Suppressor macrophage treated with lipopolysaccharide for 1 hour (primary cell): ENCODE measurements at regions not wholly inside any gene's neighbourhood (a gene's known extent, or its start where the extent isn't known, plus 50 kb on each side); places are given as distances from the start of the nearest gene placed in this dataset.

Experiments used
- DNase-seq, 3 donors: peaks; one replicate each; pipeline ENCODE4 v3.0.0-alpha.2; 2020 to 2022

DNA sequence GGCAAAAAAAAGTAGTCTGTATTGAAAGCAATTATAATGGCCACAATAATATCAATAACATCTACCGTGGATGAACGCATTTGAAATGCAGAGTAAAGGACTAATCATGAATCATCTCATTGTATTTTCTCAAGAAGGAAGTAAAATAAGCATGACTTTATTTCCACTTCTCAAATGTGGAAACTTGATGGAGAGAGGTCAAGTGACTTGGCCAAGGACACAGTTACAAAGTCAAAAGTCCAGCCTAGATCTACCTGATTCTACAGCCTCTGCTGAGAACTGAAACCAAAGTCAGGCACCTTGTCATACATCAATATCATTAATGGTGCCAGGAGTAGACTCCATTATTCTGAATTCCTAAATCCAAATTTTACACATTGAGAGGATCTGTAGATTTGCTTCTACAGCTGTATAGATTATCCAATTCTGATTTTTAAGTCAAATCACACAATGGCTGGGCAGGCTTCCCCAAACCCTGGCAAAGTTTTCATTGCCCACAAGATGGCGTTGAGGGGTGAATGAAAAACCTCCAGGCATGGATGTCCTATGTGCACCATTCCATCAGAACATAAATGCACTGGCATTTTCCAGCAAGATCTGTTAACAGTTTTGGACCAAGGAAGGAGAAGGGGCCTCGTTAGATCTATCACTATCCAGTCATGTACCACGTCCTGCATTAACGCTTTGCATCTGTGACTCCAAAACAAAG, 423.1 kb downstream of the MAFB start:
- DNase-seq, result peak; percentile 37 to 75 (median 71)

DNA sequence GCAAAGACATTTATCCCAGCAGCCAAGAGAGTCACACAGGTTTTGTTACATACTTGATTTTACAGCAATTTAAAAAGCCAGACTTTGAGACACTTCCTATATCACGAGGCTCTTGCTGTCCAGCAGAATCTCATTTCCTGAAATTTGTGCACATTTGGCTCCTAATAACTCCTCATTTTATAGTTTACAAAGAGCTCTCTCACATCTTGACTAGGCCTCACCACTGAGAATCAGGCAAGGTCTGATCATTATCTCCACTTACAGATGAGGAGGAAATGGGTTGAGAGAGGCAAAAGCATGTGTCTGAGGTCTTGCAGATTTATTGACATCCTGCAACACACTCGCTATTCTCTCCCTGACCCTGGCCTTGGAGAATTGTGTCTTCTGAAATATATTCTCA, 426.8 kb downstream of the MAFB start:
- DNase-seq, result peak; percentile 17 to 49 (median 46)

DNA sequence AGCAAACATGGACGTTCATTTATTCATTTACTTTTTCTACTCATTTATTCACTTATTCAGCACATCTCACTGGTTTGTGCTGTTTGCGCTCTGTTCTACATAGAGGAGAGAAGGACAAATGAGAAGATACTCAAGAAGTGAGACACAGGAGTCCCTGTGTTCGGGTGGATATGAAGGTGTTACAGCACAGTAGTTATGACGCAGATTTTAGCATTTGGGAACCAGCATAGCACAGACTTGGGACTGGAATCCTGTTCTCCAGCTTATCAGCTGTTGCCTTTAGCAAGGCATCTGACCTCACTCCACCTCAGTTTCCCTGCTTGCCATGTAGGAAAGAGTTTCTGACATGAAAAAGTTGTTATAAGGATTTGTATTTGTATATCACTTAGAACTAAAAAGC, 430.1 kb downstream of the MAFB start:
- peak in 1 of 3 donors; percentile 15 for DNase-seq

DNA sequence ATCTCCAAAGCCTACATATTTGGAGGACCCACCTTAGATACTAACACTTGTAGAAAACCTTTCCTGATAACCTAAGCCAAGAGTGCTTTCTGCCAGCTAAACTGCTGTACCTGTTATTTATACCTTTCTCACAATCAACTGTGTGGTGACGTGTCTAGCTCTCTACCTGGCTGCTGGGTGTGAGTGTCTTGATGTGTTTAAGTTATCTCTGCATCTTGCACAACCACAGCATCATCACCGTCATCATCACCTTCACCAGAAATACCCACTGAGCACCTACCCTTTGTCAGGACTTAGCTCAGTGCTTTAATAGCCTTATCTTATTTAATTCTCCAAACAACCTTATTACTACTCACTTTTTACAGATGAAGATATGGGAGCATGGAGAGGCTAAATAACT, 431.3 kb downstream of the MAFB start:
- DNase-seq, result peak in 1 of 3 donors; percentile 15

DNA sequence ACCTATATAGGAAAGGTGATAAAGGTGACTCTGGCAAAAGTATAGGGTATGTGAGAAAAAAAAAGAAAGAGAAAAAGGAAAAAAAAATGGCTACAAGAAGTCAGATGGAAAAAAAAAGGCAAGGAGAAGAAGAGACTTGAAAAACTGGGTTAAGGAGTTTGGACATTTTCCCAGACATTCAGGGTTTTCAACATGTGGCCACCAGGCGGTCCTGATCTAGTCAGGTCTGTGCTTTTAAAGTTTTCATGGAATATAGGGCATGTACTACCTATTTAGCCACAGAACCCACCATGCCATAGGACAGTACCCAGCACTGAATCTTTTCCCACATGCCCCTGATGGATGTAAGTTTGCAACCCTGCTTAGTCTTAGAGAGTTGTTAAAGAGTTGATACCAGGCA, 433.7 kb downstream of the MAFB start:
- no peak for DNase-seq

DNA sequence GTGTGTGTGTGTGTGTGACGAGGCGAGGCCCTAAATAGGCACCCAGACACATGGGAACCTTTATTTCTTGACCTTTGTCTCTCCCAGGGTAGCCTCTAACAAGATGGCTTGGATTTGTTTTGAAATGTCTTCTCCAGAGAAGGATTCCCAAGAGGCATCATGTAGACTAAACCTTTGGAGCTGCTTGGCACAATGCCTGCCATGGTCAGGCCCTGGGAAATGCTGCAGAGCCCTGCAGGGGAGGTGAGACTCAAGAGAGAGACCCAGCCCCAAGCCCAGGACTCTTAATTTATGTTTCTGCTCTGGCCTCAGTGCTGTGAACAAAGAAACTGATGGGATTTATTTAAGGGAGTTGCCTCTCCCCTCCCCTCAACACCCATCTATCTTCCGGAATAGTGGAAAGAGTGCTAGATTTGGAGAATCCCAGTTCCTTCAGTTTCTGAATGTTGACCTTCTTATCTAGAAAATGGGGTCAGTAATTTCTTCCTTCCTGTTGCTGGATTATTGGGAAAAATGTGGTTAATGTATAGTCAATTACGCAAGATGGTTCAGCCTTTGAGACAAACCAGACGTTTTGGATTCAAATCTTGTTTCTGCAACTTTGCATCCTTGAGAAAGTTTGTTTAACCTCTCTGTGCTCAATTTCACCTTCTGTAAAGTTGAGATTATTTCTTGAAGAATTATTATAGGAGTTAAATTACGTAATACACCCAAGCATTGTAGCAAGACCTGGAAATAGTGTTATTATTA, 434.8 kb downstream of the MAFB start:
- no peak for DNase-seq

DNA sequence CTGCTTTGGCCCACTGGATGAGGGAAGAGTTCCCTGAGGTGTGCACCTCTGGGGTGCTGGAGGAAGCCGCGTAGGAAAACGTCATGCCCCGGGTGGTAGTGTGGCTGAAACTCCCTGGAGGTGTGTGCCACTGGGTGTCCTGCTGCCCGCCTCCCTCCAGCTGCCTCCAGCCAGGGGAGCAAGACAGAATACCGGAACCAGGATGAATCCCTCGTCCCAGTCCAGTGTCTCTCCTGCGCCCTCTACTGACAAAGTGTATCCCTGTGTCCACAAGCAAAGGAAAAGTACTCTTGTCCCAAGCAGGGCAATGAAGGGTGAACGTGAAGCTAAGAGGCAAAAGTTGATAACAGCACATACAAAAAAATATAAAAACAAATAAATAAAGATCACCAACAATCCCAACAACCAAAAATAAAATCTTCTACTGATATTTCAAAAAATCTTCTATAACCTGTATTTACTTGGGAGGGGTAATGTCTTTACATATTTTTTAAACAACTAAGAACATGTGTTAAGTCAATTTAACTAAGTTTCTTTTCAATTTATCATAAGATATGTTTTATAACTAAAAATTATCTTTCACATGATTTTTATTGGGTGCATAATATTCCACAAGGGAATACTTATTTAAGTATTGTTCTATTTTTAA, 437.6 kb downstream of the MAFB start:
- peak in 2 of 3 donors; percentile 10 to 30 for DNase-seq

DNA sequence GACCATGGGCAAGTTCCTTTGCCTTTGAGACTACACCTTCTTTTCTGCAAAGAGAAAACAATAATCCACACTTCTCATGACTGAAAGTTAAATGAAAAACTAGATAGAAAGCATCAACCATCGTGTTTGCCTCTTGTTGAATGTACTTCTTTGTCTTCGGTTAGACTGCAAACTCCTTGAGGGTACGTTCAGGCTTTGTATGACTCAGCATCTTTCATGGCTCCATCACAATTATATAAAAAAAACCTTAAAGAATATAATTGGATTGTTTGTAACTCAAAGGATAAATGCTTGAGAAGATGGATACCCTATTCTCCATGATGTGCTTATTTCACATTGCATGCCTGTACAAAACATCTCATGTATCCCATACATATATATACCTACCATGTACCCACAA, 439.2 kb downstream of the MAFB start:
- DNase-seq, result no peak

DNA sequence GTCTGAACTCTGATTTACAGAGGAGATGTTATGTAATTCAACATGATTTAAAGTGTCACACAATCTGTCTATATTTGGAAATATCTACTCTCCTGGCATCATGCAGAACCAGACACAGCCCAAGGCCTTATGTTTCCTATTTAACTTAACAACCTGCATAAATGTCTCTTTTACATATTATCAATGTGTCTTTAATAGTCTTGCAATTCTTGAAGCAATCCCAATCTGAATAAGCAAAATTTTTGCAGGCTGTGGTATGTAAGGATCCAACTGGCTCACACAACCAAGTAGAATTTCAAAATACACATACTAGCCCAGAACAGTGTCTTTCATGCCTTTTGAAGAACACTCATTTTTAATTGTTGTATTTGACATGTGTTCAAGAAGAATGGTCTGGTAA, 443.2 kb downstream of the MAFB start:
- DNase-seq, result no peak

DNA sequence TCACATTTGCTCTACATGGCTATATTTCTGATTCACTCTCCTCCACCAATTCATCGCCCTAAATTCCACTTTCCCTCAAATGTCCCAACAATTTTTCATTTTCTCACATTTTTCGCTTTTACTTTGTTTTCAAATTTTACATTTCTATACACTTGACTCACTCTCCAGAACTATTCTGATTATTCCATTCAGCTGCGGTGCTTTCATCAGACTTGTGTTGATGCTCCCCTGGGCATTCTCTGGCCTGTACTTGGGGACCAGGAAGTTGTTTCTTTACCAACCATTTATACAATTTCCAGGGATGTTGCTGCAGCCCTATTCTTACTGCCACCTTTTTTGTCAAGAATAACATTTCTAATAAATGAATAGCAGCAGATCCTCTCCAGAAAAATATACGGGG, 444.8 kb downstream of the MAFB start:
- no peak for DNase-seq

DNA sequence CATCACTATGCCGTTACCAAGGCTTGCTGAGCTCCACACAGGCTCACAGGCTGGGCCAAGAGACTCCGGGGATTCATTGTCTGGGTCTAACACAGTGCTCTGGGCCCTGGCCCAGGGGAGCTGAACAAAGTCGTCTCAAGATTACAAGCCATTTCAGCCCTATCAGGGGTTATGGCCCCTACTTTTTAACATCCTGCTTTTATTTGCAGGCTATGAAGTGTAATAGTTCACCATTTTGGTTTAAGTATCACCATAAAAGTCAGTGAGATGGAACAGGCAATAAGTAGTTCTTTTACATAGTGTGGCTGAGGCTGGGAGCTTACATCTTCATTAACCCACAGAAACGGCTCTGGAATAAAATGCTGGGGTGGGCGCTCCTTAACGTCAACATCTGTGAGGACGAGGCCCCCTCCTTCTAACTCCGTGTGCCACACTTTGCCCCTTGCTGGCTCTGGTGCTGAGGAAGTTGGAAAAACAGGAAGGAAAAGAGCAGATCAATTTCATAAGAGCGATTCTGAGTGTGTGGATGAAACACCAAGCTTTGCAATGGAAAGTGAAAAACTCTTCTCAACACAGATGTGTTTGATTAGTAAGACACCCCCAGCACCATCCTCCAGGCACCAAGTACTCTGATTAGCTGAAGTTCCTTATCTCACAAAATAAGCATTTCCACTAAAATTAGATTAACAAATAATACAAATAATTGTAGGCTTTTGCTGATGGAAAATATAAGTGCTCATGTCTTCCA, 447.3 kb downstream of the MAFB start:
- peak; percentile 55 to 72 (median 72) for DNase-seq

DNA sequence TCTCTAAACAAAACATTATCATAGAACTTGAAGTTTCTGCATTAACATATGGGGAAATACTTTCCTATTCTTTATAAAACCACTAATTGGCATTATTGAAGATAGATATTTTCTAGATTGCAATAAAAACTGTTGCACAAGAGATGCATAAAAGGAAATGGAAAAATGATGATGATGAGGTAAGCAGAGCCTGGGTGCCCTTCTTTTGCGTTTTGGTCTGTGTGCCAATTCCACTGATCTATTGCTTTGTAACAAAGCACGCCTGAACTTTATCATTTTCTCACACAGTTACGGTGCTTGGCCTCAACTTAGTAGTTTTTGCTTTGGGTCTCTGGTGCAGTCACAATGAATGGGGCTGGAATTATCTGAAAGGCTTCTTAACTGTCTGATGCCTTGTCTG, 450.5 kb downstream of the MAFB start:
- no peak for DNase-seq

DNA sequence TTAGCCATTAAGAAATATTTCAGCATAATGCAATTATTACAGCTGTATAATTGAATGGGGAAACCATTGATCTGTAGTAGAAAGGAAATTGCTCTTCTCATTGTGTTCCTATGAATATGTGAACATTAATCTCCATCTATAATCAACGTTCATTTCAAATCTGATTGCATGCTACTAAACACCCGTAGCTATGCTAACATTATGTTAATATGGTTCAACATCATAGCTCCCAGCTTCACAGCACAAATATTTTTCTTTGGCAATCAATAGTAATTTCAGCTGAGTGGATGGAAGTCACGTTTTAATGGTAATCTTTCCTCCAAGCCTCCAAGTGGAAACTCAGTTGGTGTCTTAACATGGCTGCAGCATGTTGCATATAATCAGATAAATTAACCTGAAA, 454.4 kb downstream of the MAFB start:
- no peak for DNase-seq

DNA sequence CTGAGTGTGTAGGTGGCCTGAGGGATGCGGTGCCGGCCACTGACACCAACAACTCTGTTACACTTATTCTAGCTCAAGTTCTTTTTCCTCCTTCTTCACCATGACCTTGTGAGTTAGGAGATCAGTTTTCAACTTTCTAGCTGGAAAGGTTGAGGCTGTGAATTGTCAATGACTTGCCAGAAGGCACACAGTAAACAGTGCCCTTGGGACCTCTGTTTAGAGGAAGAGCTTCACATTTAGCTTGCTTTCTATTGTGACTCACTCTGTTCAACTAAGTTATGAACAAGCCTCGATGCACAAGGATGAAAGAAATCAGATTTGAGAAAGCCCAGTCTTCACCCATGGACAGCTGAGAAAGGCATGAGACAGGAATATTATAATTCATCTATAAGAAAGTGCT, 455.6 kb downstream of the MAFB start:
- peak; percentile 35 to 58 (median 57) for DNase-seq

DNA sequence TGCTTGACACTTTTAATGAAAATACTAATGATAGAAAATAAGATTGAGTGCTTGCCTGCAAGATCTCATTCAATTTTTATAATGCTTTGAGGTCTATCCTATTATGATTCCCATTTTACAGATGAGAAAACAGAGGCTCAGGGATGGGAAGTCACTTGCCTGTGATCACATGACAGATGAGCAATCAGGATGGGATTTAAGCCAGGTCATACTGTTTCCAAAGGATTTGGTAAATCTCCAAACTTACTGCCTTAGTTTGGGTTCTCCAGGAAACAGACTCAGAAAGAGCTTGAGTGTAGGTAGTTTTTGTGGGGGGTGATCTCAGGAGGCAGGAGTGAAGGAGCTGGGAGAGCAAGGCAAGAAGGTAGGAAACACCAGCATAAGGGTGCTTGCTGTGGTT, 456.3 kb downstream of the MAFB start:
- DNase-seq, result no peak

DNA sequence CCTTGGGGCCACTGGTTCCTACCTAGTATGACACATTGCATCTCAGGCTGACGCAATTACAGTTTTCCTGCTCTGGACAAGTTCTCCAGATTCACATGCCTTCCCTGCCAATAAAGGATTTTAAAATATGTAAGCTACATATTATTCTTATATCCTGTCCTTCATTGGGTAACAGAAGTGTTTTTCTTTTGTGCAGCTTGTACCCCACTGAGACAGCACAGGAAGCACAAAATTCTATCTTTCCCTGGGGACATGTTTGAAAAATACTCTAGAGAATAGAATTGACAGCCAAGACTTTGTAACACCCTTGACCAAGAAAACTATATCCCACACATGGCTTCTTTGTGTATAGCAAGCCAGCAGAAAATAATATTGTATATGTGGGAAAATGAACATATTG, 456.8 kb downstream of the MAFB start:
- DNase-seq, result no peak

DNA sequence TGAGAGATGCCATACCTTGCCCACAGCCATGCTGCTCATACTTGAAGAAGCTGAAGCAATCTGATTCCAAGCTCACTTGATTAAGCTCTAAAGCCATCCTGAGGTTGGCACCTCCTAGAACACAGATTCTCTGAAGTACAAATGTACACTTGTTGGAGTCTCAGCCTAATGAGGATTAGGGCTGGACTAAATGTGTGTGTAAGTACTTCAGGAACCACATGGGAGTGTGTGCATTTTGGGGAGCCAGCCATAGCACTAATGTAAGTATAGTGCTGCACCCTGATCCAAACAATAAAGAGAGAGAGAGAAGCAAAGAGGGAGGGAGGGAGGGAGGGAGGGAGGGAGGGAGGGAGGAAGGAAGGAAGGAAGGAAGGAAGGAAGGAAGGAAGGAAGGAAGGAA, 458.6 kb downstream of the MAFB start:
- DNase-seq, result no peak

DNA sequence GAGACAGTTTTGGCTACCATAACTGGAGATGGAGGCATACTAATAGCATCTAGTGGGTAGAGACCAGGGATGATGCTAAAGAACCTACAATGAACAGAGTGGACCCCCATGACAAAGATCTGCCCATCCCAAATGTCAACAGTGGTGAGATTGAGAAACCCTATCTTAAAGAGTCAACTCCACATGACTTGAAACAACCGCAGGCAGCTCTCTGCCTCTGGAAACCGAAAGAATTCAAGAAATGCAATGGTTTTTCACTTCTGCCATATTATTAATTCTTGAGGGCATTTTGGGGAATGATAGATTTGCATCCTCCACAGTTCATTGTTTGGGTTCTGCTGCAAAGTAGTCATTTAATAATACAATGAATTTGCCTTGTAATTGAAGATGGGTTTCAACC, 463.4 kb downstream of the MAFB start:
- DNase-seq, result no peak

DNA sequence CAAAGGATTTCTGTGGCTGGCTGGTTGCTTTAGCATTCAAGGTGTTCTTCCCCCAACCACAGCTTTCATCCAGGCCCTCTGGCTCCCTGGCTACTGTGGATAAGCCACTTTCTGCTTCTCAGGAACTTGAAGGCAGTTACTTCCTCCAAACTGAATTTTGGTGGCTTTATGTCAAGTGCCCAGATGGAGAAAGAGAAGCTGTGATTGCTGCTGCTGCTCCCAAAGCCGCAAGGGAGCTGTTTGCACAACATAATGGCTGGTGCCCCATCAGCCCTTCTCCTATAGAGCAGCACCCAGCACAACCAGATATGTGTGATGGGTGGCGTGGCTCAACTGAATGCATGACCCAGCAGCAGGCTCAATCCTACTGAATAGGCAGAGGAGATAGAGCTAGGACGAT, 465.2 kb downstream of the MAFB start:
- peak in 1 of 3 donors; percentile 23 for DNase-seq

DNA sequence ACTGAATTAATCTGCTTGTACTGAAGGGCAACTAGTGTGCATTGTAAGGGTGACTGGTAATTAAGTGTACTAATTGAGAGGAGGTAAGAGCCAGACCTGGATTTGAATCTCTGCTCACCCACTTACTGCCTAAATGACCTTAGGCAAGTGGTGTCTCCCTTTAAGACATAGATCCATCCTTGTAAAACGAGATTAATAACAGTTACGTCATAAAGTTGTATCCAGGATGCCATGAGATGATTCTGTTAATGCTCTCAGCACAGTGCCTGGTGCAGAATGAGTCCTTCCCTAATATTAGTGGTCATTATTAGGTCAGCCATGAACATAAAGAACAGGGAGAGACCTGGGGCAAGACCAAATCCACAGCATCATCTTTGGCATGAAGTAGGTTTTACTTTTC, 470.1 kb downstream of the MAFB start:
- no peak for DNase-seq

DNA sequence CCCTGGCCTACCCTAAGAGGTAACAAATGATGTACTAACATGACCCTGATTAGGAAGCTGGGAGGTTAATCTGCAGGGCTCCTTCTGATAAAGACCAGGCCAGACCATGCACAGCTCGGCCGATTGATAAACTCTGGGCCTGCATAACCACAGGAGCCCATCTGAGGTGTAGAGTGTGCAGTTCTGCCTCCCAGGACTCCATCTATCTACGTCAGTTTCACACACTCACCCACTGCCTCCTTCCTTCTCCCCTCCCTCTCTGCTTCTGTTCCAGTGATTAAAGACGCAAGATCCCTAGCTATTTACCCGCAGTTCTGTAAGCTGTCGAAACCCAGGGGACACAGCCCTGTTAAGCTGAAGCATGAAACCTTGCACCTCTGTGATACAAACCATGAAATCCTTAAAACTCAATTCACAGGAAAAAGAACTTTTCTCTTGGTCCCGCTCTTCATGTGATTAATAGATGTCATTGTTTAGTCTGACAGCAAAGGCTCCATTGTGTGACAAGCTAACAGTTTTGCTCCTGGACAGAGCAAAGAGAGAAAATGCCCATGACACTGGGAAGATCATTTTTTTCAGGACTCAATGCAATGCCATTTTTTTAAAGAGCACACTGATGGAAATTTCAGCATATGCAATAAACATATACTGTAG, 470.6 kb downstream of the MAFB start:
- DNase-seq, result no peak

DNA sequence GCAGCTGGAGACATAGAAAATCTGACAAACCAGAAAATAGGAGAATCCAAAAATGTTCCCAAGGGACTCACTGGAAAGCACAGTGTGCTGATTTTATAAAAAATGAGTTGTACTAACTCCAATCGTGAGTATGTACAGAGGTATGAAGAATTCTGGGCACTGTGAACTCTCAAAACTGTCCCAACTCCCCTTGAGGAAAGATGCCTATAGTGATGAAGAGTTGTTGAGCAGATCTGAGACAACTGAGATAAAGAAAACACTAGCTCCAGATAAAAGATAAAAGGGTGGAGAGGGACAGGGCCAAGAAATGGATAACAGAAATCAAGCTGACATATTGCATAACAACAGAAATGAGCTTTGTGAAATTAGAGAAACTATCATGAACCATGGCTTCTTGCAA, 481.4 kb downstream of the MAFB start:
- DNase-seq, result no peak

DNA sequence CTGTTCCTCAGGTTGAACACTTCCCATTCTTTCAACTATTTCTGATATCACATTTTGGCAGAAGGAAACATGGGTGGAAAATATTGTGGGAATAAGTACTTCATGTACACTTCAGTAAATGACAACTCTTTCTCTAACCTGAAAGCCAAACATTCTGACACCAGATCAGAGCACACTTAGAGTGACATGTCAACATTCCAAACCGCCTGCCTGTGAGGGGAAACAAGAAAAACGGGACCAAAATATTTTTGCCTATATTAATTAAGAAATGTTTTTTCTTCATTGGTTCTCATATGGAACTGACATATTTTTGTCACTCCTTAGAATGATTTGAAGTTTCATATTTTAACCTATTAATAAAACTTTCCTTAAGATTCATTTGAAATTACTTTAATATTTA, 483.1 kb downstream of the MAFB start:
- no peak for DNase-seq
